SK-N-SH treated with all-trans-retinoic acid at 6 μM for 48 hours (cell line): ENCODE measurements at regions not wholly inside any gene's neighbourhood (a gene's known extent, or its start where the extent isn't known, plus 50 kb on each side); places are given as distances from the start of the nearest gene placed in this dataset.

Experiments
- ATAC-seq: fragments of 200-7000 bp; cut with Tn5 transposase; 3 replicates; pipeline ENCODE4 v1.9.1; 2020; ENCODE audit warnings: mild to moderate bottlenecking, moderate library complexity
- ARNTL ChIP-seq: fragments of 450-650 bp; formaldehyde crosslinking; IDR thresholded peaks from 2 replicates; pipeline ENCODE4 v1.5.0; 2020; ENCODE audit warnings: low read depth, mild to moderate bottlenecking, moderate library complexity, borderline replicate concordance
- BACH2 ChIP-seq: fragments of 250-450 bp; sonication (Bioruptor Pico); IDR thresholded peaks from 2 replicates; pipeline ENCODE4 v1.9.0; 2021; ENCODE audit warnings: mild to moderate bottlenecking, borderline replicate concordance
- CREB5 ChIP-seq: fragments of 250-450 bp; sonication (Bioruptor Pico); IDR thresholded peaks from 2 replicates; pipeline ENCODE4 v1.5.1; 2020; ENCODE audit warnings: low read depth, mild to moderate bottlenecking, moderate library complexity
- CSDC2 ChIP-seq: fragments of 250-450 bp; sonication (Bioruptor Pico); IDR thresholded peaks from 2 replicates; pipeline ENCODE4 v1.5.0; 2020; ENCODE audit warnings: mild to moderate bottlenecking, moderate library complexity
- CSRNP3 ChIP-seq: fragments of 250-450 bp; sonication (Bioruptor Pico); IDR thresholded peaks from 2 replicates; pipeline ENCODE4 v1.5.1; 2021; ENCODE audit warnings: mild to moderate bottlenecking, moderate library complexity
- ESRRG ChIP-seq: fragments of 250-450 bp; sonication (Bioruptor Pico); IDR thresholded peaks from 2 replicates; pipeline ENCODE4 v1.6.1; 2021; ENCODE audit warnings: mild to moderate bottlenecking
- GLIS3 ChIP-seq: fragments of 250-450 bp; sonication (Bioruptor Pico); IDR thresholded peaks from 2 replicates; pipeline ENCODE4 v1.5.0; 2020; ENCODE audit warnings: mild to moderate bottlenecking, moderate library complexity
- ISL1 ChIP-seq: fragments of 250-450 bp; sonication (Bioruptor Pico); IDR thresholded peaks from 2 replicates; pipeline ENCODE4 v2.1.2; 2022; ENCODE audit warnings: mild to moderate bottlenecking, moderate library complexity
- OSR1 ChIP-seq: fragments of 250-450 bp; sonication (Bioruptor Pico); IDR thresholded peaks from 2 replicates; pipeline ENCODE4 v1.8.0; 2022; ENCODE audit warnings: moderate library complexity, mild to moderate bottlenecking, inconsistent platforms
- PATZ1 ChIP-seq: fragments of 250-450 bp; sonication (Bioruptor Pico); IDR thresholded peaks from 2 replicates; pipeline ENCODE4 v1.8.0; 2020; ENCODE audit warnings: mild to moderate bottlenecking, moderate library complexity, borderline replicate concordance
- POU6F1 ChIP-seq: fragments of 250-450 bp; sonication (Bioruptor Pico); IDR thresholded peaks from 2 replicates; pipeline ENCODE4 v1.8.0; 2021; ENCODE audit warnings: low read depth, mild to moderate bottlenecking, moderate library complexity, borderline replicate concordance
- PPARA ChIP-seq: fragments of 250-450 bp; sonication (Bioruptor Pico); IDR thresholded peaks from 2 replicates; pipeline ENCODE4 v1.5.0; 2020; ENCODE audit warnings: mild to moderate bottlenecking, borderline replicate concordance
- RARB ChIP-seq: fragments of 250-450 bp; sonication (Bioruptor Pico); IDR thresholded peaks from 2 replicates; pipeline ENCODE4 v1.8.0; 2021; ENCODE audit warnings: mild to moderate bottlenecking, moderate library complexity
- SNAI2 ChIP-seq: fragments of 250-450 bp; sonication (Bioruptor Pico); IDR thresholded peaks from 2 replicates; pipeline ENCODE4 v1.5.0; 2020; ENCODE audit warnings: mild to moderate bottlenecking, moderate library complexity
- TCF4 ChIP-seq: fragments of 250-450 bp; sonication (Bioruptor Pico); IDR thresholded peaks from 2 replicates; pipeline ENCODE4 v1.8.0; 2021; ENCODE audit warnings: mild to moderate bottlenecking, moderate library complexity, borderline replicate concordance
- TOX ChIP-seq: fragments of 250-450 bp; sonication (Bioruptor Pico); IDR thresholded peaks from 2 replicates; pipeline ENCODE4 v1.8.0; 2021; ENCODE audit warnings: mild to moderate bottlenecking, moderate library complexity, borderline replicate concordance
- TSHZ2 ChIP-seq: fragments of 250-450 bp; sonication (Bioruptor Pico); IDR thresholded peaks from 2 replicates; pipeline ENCODE4 v1.5.0; 2020; ENCODE audit warnings: mild to moderate bottlenecking, moderate library complexity
- ZC3H10 ChIP-seq: fragments of 250-450 bp; sonication (Bioruptor Pico); IDR thresholded peaks from 2 replicates; pipeline ENCODE4 v1.5.1; 2021; ENCODE audit warnings: mild to moderate bottlenecking, moderate library complexity
- ZFP3 ChIP-seq: fragments of 250-450 bp; sonication (Bioruptor Pico); IDR thresholded peaks from 2 replicates; pipeline ENCODE4 v1.5.0; 2020; ENCODE audit warnings: mild to moderate bottlenecking, moderate library complexity
- ZFP30 ChIP-seq: fragments of 450-650 bp; formaldehyde crosslinking; IDR thresholded peaks from 2 replicates; pipeline ENCODE4 v1.5.0; 2022; ENCODE audit warnings: mild to moderate bottlenecking, moderate library complexity
- ZNF565 ChIP-seq: fragments of 450-650 bp; formaldehyde crosslinking; conservative IDR thresholded peaks from 2 replicates; pipeline ENCODE4 v1.5.0; 2020; ENCODE audit warnings: low read depth, mild to moderate bottlenecking, moderate library complexity
- ZNF70 ChIP-seq: fragments of 450-650 bp; formaldehyde crosslinking; IDR thresholded peaks from 2 replicates; pipeline ENCODE4 v1.5.0; 2020; ENCODE audit warnings: mild to moderate bottlenecking, moderate library complexity
- ZNF8 ChIP-seq: fragments of 450-650 bp; formaldehyde crosslinking; IDR thresholded peaks from 2 replicates; pipeline ENCODE4 v1.5.0; 2020; ENCODE audit warnings: mild to moderate bottlenecking, moderate library complexity

GRCh38 chr3:31431321-31431720 is 101.4 kb upstream of the STT3B start:
- no peak for ATAC-seq
- TF ChIP-seq GLIS3 (CRISPR knock-in tag) = no peak

- TF ChIP-seq ISL1 = no peak
- no peak for TF ChIP-seq ZNF565
- TF ChIP-seq PPARA = no peak
- no peak for TF ChIP-seq TOX
- no peak for TF ChIP-seq TSHZ2
- no peak for TF ChIP-seq BACH2 (CRISPR knock-in tag)
- TF ChIP-seq ARNTL = no peak
- no peak for TF ChIP-seq TCF4 (CRISPR knock-in tag)
- TF ChIP-seq ZC3H10 (CRISPR knock-in tag) = no peak
- TF ChIP-seq OSR1 (CRISPR knock-in tag) = no peak
- no peak for TF ChIP-seq PATZ1
- TF ChIP-seq RARB = no peak
- no peak for TF ChIP-seq ZNF8 (CRISPR knock-in tag)
- TF ChIP-seq SNAI2 (CRISPR knock-in tag) = no peak
- TF ChIP-seq ZFP3 = no peak
- TF ChIP-seq CREB5 (CRISPR knock-in tag) = no peak
- TF ChIP-seq POU6F1 (CRISPR knock-in tag) = no peak
- TF ChIP-seq, all 23 proteins: peak for 0
Measured at GRCh38 chr3:31432897-31433678, 99.6 kb upstream of the STT3B start.

GRCh38 chr3:31433679-31433992 is 99.1 kb upstream of the STT3B start:
- ATAC-seq = no peak
- no peak for TF ChIP-seq PATZ1
- TF ChIP-seq RARB = no peak
- no peak for TF ChIP-seq PPARA
- TF ChIP-seq ARNTL = no peak
- no peak for TF ChIP-seq ISL1
- TF ChIP-seq ZFP30 (CRISPR knock-in tag) = no peak
- no peak for TF ChIP-seq ZC3H10 (CRISPR knock-in tag)
- no peak for TF ChIP-seq TOX
- no peak for TF ChIP-seq POU6F1 (CRISPR knock-in tag)
- TF ChIP-seq ZNF565 = no peak
- no peak for TF ChIP-seq GLIS3 (CRISPR knock-in tag)
- TF ChIP-seq CSRNP3 (CRISPR knock-in tag) = no peak
- no peak for TF ChIP-seq ZNF70 (CRISPR knock-in tag)
- no peak for TF ChIP-seq CREB5 (CRISPR knock-in tag)
- no peak for TF ChIP-seq ESRRG (CRISPR knock-in tag)
- TF ChIP-seq CSDC2 (CRISPR knock-in tag) = no peak
- TF ChIP-seq SNAI2 (CRISPR knock-in tag) = no peak
- TF ChIP-seq ZFP3 = no peak

More at GRCh38 chr3:31432897-31433678, 99.6 kb upstream of the STT3B start:
- ATAC-seq = no peak
